ENCODE measurements at regions not wholly inside any gene's neighbourhood (a gene's known extent, or its start where the extent isn't known, plus 50 kb on each side); places are given as distances from the start of the nearest gene placed in this dataset.

DNA sequence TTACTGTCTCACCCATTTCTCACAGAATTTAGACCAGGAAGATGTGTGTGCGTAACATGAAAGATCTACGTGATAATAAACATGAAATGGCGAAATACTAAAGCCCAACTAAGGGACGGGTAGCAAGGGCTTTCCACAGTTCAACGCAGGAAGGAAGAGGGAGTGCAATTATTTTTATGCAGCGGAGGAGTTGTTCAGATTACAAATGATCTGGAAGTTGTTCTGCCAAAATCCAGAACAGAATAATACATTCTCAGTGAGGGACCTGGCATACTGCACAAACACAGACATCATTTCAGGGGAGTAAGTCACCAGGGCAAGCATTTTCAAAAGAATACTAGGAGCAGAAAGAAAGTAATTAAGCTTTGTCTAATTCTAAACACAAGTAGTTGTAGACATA, 133.6 kb upstream of the RAP2B start:
- Histone ChIP-seq H3K36me3 (ENCODE audit: insufficient read depth, low read length) (no peaks in the 10 kb centered on the region), H3K27me3 (ENCODE audit: insufficient read depth, low read length) (no peaks in the 10 kb centered on the region), H3K4me1 (ENCODE audit: insufficient read depth, low read length) (no peaks in the 10 kb centered on the region), H3K4me3 (ENCODE audit: low read length in 2 of 2) (no peak overlapping the region), H3K27ac (ENCODE audit: low read depth, low read length) (no peak overlapping the region), H3K9me3 (ENCODE audit: control insufficient read depth in 1 of 2, low read length in 2 of 2) (no peaks in the 10 kb centered on the region)
- ChIA-PET POLR2A (ENCODE audit: partially characterized antibody) (no interaction called here), CTCF (ENCODE audit: partially characterized antibody) (interaction anchor here (1.0 kb wide), 1 partner anchor 262 kb away, joined by 4 read pairs; no protein-coding TSS in a partner anchor)
- intact Hi-C loops (cut with micrococcal nuclease) = no loop called here
- no peaks in the 10 kb centered on the region for H3K4me1 Mint-ChIP-seq
- DNase-seq = no peak
- H3K27ac Mint-ChIP-seq = no peak overlapping the region
- H3K27me3 Mint-ChIP-seq = peaks cover 2 to 4% of the 10 kb centered on the region in 2 donors
- H3K36me3 Mint-ChIP-seq = no peaks in the 10 kb centered on the region
- H3K9me3 Mint-ChIP-seq = no peaks in the 10 kb centered on the region
- H3K4me3 Mint-ChIP-seq = no peak overlapping the region

DNA sequence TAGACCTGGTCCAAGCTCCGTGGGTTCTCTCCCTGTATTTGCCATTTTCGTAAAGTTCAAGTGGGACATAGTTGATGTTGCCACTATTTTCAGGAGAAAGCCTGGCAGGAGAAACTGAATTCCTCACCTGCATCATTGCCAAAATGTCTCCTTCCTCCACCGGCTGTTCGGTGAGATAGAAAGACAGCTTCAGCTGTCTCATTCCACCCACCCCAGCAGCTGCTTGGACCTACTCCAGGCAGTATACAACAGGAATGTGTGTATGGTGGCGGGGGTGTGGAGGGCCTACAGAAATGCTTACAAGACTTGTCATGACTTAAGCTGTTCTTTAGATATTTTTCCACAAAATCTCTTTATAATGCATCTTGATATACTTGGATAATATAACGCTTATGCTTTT, 132.7 kb upstream of the RAP2B start:
- Mint-ChIP-seq H3K9me3 (no peaks in the 10 kb centered on the region), H3K4me3 (no peak overlapping the region), H3K36me3 (no peaks in the 10 kb centered on the region), H3K27me3 (peaks cover 2% of the 10 kb centered on the region in 2 donors), H3K27ac (no peak overlapping the region), H3K4me1 (no peaks in the 10 kb centered on the region)
- POLR2A ChIA-PET (ENCODE audit: partially characterized antibody) = no interaction called here
- H3K27ac ChIP-seq (ENCODE audit: low read depth, low read length) = no peak overlapping the region
- H3K9me3 ChIP-seq (ENCODE audit: control insufficient read depth in 1 of 2, low read length in 2 of 2) = no peaks in the 10 kb centered on the region
- no peak overlapping the region for H3K4me3 ChIP-seq (ENCODE audit: low read length in 2 of 2)
- H3K4me1 ChIP-seq (ENCODE audit: insufficient read depth, low read length) = no peaks in the 10 kb centered on the region
- H3K27me3 ChIP-seq (ENCODE audit: insufficient read depth, low read length) = no peaks in the 10 kb centered on the region
- CTCF ChIA-PET (ENCODE audit: partially characterized antibody) = interaction anchor here (0.6 to 1.2 kb wide), 3 partner anchors 9 to 566 kb away, joined by 3 read pairs; no protein-coding TSS in a partner anchor
- intact Hi-C loops (cut with micrococcal nuclease) = no loop called here
- H3K36me3 ChIP-seq (ENCODE audit: insufficient read depth, low read length) = no peaks in the 10 kb centered on the region
- no peak for DNase-seq

DNA sequence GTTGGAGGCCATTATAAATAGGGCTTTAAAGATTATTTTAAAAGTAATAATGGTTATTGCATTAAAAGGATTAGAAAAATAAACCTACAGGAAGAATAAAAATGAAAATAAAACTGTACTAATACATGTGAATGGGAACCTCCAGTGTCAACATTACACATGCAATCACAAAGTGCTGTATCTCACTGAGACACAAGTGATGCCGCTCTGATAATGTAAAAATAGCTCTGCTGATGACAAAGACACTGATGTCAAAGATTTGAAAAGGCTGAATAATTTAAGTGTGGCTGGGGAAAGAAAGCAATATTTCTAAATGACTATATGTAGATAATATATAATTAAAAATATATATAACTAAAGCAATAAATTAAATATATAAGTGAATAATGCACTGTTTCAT, 129.1 kb upstream of the RAP2B start:
- intact Hi-C loops (cut with micrococcal nuclease) = no loop called here
- Histone ChIP-seq H3K27me3 (ENCODE audit: insufficient read depth, low read length) (no peaks in the 10 kb centered on the region), H3K36me3 (ENCODE audit: insufficient read depth, low read length) (no peaks in the 10 kb centered on the region), H3K4me1 (ENCODE audit: insufficient read depth, low read length) (no peaks in the 10 kb centered on the region), H3K9me3 (ENCODE audit: control insufficient read depth in 1 of 2, low read length in 2 of 2) (no peaks in the 10 kb centered on the region), H3K4me3 (ENCODE audit: low read length in 2 of 2) (no peak overlapping the region), H3K27ac (ENCODE audit: low read depth, low read length) (no peak overlapping the region)
- ChIA-PET POLR2A (ENCODE audit: partially characterized antibody) (no interaction called here), CTCF (ENCODE audit: partially characterized antibody) (no interaction called here)
- no peak for DNase-seq
- Mint-ChIP-seq H3K9me3 (no peaks in the 10 kb centered on the region), H3K27me3 (no peaks in the 10 kb centered on the region), H3K27ac (no peak overlapping the region), H3K4me3 (no peak overlapping the region), H3K36me3 (no peaks in the 10 kb centered on the region), H3K4me1 (no peaks in the 10 kb centered on the region)

- Histone ChIP-seq H3K36me3 (ENCODE audit: insufficient read depth, low read length) (no peaks in the 10 kb centered on the region), H3K4me3 (ENCODE audit: low read length in 2 of 2) (no peak overlapping the region), H3K27ac (ENCODE audit: low read depth, low read length) (no peak overlapping the region), H3K4me1 (ENCODE audit: insufficient read depth, low read length) (no peaks in the 10 kb centered on the region), H3K27me3 (ENCODE audit: insufficient read depth, low read length) (no peaks in the 10 kb centered on the region), H3K9me3 (ENCODE audit: control insufficient read depth in 1 of 2, low read length in 2 of 2) (no peaks in the 10 kb centered on the region)
- Mint-ChIP-seq H3K9me3 (no peaks in the 10 kb centered on the region), H3K36me3 (no peaks in the 10 kb centered on the region), H3K27ac (no peak overlapping the region), H3K27me3 (peaks cover 0 to 1% of the 10 kb centered on the region in 2 donors), H3K4me3 (no peak overlapping the region), H3K4me1 (peaks cover 0 to 1% (median 0%) of the 10 kb centered on the region in 4 donors)
- intact Hi-C loops (cut with micrococcal nuclease) = no loop called here
- no peak for DNase-seq
- ChIA-PET CTCF (ENCODE audit: partially characterized antibody) (interaction anchor here (1.2 kb wide), 1 partner anchor 11 kb away, joined by 3 read pairs; no protein-coding TSS in a partner anchor), POLR2A (ENCODE audit: partially characterized antibody) (no interaction called here)
Observed at GRCh38 chr3:153036846-153037245, 125.2 kb upstream of the RAP2B start.

DNA sequence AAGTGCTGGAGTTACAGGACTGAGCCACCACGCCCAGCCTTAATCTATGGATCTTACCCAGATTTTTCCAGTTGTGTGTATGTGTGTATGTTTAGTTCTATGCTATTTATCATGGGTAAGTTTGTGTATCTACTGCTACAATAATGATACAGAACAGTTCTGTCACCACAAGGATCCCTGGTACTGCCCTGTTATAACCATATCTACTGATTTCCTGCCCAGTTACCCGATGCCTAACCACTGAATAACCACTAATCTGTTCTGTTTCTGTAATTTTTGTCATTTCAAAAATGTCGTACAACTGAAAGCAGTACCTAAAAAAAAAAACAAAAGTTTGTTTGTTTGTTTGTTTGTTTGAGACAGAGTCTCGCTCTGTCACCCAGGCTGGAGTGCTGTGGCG, 123.7 kb upstream of the RAP2B start:
- no peaks in the 10 kb centered on the region for H3K27me3 ChIP-seq (ENCODE audit: insufficient read depth, low read length)
- no peaks in the 10 kb centered on the region for H3K4me1 ChIP-seq (ENCODE audit: insufficient read depth, low read length)
- H3K27me3 Mint-ChIP-seq = peaks cover 0 to 1% of the 10 kb centered on the region in 2 donors
- H3K4me3 ChIP-seq (ENCODE audit: low read length in 2 of 2) = no peak overlapping the region
- ChIA-PET POLR2A (ENCODE audit: partially characterized antibody) (no interaction called here), CTCF (ENCODE audit: partially characterized antibody) (no interaction called here)
- no peaks in the 10 kb centered on the region for H3K36me3 ChIP-seq (ENCODE audit: insufficient read depth, low read length)
- no peak overlapping the region for H3K27ac Mint-ChIP-seq
- H3K36me3 Mint-ChIP-seq = no peaks in the 10 kb centered on the region
- H3K9me3 ChIP-seq (ENCODE audit: control insufficient read depth in 1 of 2, low read length in 2 of 2) = no peaks in the 10 kb centered on the region
- no peak for DNase-seq
- intact Hi-C loops (cut with micrococcal nuclease) = no loop called here
- no peak overlapping the region for H3K27ac ChIP-seq (ENCODE audit: low read depth, low read length)
- H3K4me1 Mint-ChIP-seq = peaks cover 0 to 5% (median 3%) of the 10 kb centered on the region in 4 donors
- H3K9me3 Mint-ChIP-seq = no peaks in the 10 kb centered on the region
- H3K4me3 Mint-ChIP-seq = no peak overlapping the region

- Histone ChIP-seq H3K4me3 (ENCODE audit: low read length in 2 of 2) (no peak overlapping the region), H3K4me1 (ENCODE audit: insufficient read depth, low read length) (no peaks in the 10 kb centered on the region), H3K27ac (ENCODE audit: low read depth, low read length) (no peak overlapping the region), H3K36me3 (ENCODE audit: insufficient read depth, low read length) (no peaks in the 10 kb centered on the region), H3K27me3 (ENCODE audit: insufficient read depth, low read length) (no peaks in the 10 kb centered on the region), H3K9me3 (ENCODE audit: control insufficient read depth in 1 of 2, low read length in 2 of 2) (no peaks in the 10 kb centered on the region)
- intact Hi-C loops (cut with micrococcal nuclease) = no loop called here
- no peak overlapping the region for H3K27ac Mint-ChIP-seq
- DNase-seq = no peak
- ChIA-PET CTCF (ENCODE audit: partially characterized antibody) (interaction anchor here (6.0 kb wide), 1 partner anchor 254 kb away, joined by 83 read pairs; no protein-coding TSS in a partner anchor), POLR2A (ENCODE audit: partially characterized antibody) (no interaction called here)
- peaks cover 0 to 6% (median 4%) of the 10 kb centered on the region in 4 donors for H3K4me1 Mint-ChIP-seq
- no peak overlapping the region for H3K4me3 Mint-ChIP-seq
- H3K27me3 Mint-ChIP-seq = peaks cover 0 to 1% of the 10 kb centered on the region in 2 donors
- no peaks in the 10 kb centered on the region for H3K36me3 Mint-ChIP-seq
- no peaks in the 10 kb centered on the region for H3K9me3 Mint-ChIP-seq
Observed at GRCh38 chr3:153038779-153039178, 123.2 kb upstream of the RAP2B start.

DNA sequence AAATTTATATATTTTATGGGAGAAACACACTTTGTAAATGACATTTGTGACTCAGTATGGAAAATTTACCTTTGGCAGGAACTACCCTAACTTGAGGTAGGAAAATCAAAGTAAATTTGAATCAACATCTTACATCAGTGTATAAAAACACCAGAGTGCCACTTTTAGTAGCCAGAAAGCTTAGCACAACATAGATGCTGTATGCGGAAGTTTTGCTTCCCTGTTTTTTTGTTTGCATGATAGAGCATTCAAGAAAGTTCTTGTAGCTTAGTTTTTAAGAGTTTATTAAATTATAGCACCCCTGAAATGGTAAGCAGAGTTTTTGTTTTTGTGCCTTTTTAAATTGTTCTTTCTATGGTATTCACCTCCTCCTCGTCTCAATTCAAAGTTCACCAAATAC, 120.8 kb upstream of the RAP2B start:
- Mint-ChIP-seq H3K36me3 (no peaks in the 10 kb centered on the region), H3K4me1 (peaks cover 0 to 7% (median 4%) of the 10 kb centered on the region in 4 donors), H3K27me3 (peaks cover 0 to 3% of the 10 kb centered on the region in 2 donors), H3K4me3 (no peak overlapping the region), H3K27ac (no peak overlapping the region), H3K9me3 (no peaks in the 10 kb centered on the region)
- no peak overlapping the region for H3K27ac ChIP-seq (ENCODE audit: low read depth, low read length)
- ChIA-PET POLR2A (ENCODE audit: partially characterized antibody) (no interaction called here), CTCF (ENCODE audit: partially characterized antibody) (interaction anchor here (0.7 to 6.0 kb wide), 10 partner anchors 15 to 1273 kb away, joined by 3 to 84 read pairs (median 4); no protein-coding TSS in a partner anchor)
- H3K4me3 ChIP-seq (ENCODE audit: low read length in 2 of 2) = no peak overlapping the region
- no peak for DNase-seq
- intact Hi-C loops (cut with micrococcal nuclease) = loop anchor here (5.0 kb wide), 1 partner anchor 401 kb away; no protein-coding TSS in a partner anchor
- H3K4me1 ChIP-seq (ENCODE audit: insufficient read depth, low read length) = no peaks in the 10 kb centered on the region
- H3K27me3 ChIP-seq (ENCODE audit: insufficient read depth, low read length) = no peaks in the 10 kb centered on the region
- H3K36me3 ChIP-seq (ENCODE audit: insufficient read depth, low read length) = no peaks in the 10 kb centered on the region
- H3K9me3 ChIP-seq (ENCODE audit: control insufficient read depth in 1 of 2, low read length in 2 of 2) = no peaks in the 10 kb centered on the region

Measured in CD4-positive, alpha-beta memory T cell (primary cell).